IMR-90 (cell line): ENCODE measurements at regions not wholly inside any gene's neighbourhood (a gene's known extent, or its start where the extent isn't known, plus 50 kb on each side); places are given as distances from the start of the nearest gene placed in this dataset.

Experiments
- ATAC-seq: fragments of 200-7000 bp; cut with Tn5 transposase; 2 replicates; pipeline ENCODE4 v1.9.1; 2020; ENCODE audit warnings: low read depth, mild to moderate bottlenecking, moderate library complexity
- BruUV-seq: library from RNA; stranded (reverse); fragments of 400-500 nt; replicated peaks from 2 replicates; lab custom pipeline; 2021; lab: Mats Ljungman, UMichigan
- CTCF ChIA-PET: fragments of 300-600 bp; formaldehyde crosslinking; extraction: SDS; loops from one replicate; lab custom pipeline; 2021; ENCODE audit warnings: antibody characterized with exemption; lab: Yijun Ruan, JAX
- POLR2A ChIA-PET: fragments of 300-600 bp; sonication (Branson Sonifier 250); formaldehyde crosslinking; loops from one replicate; lab custom pipeline; 2022; ENCODE audit warnings: antibody characterized with exemption; ENCODE audit not compliant: unreplicated experiment; lab: Charles Lee
- DNase-seq: peaks from one replicate; pipeline ENCODE4 v3.0.0; 2013
- H2AFZ ChIP-seq: replicated peaks from 2 replicates; pipeline ENCODE3; 2013; ENCODE audit warnings: low read length, mild to moderate bottlenecking; ENCODE audit not compliant: poor library complexity
- H2AK5ac ChIP-seq: 2 replicates; pipeline ENCODE4 v1.6.1; 2013; ENCODE audit warnings: low read depth, low read length, inconsistent platforms
- H2AK9ac ChIP-seq: replicated peaks from 2 replicates; pipeline ENCODE3; 2013; ENCODE audit warnings: mild to moderate bottlenecking, low read depth, low read length, moderate library complexity; ENCODE audit not compliant: poor library complexity
- H2BK120ac ChIP-seq: 2 replicates; pipeline ENCODE4 v1.6.1; 2013; ENCODE audit warnings: low read depth, low read length, inconsistent platforms
- H2BK15ac ChIP-seq: 3 replicates; pipeline ENCODE4 v1.6.1; 2013; ENCODE audit warnings: low read depth, low read length, inconsistent platforms
- H2BK20ac ChIP-seq: 2 replicates; pipeline ENCODE4 v1.6.1; 2013; ENCODE audit warnings: low read depth, mild to moderate bottlenecking, inconsistent platforms, low read length, moderate library complexity
- H2BK5ac ChIP-seq: 2 replicates; pipeline ENCODE4 v1.6.1; 2013; ENCODE audit warnings: mild to moderate bottlenecking, low read depth, low read length, inconsistent platforms; ENCODE audit not compliant: poor library complexity, severe bottlenecking
- H3K14ac ChIP-seq: replicated peaks from 2 replicates; pipeline ENCODE4 v1.6.1; 2013; ENCODE audit warnings: low read depth, low read length, inconsistent platforms
- H3K18ac ChIP-seq: 2 replicates; pipeline ENCODE4 v1.6.1; 2013; ENCODE audit warnings: low read depth, low read length, control low read depth
- H3K23ac ChIP-seq: 2 replicates; pipeline ENCODE4 v1.6.1; 2013; ENCODE audit warnings: low read depth, low read length, inconsistent platforms
- H3K27ac ChIP-seq: 2 replicates; pipeline ENCODE4 v1.5.1; 2013; ENCODE audit warnings: mild to moderate bottlenecking, control low read depth, low read length; ENCODE audit not compliant: insufficient read depth
- H3K27me3 ChIP-seq: 2 replicates; pipeline ENCODE4 v1.6.1; 2013; ENCODE audit warnings: low read length; ENCODE audit not compliant: control insufficient read depth, insufficient read depth
- H3K36me3 ChIP-seq: 2 replicates; pipeline ENCODE4 v1.6.1; 2013; ENCODE audit warnings: low read length, mixed read lengths; ENCODE audit not compliant: control insufficient read depth, insufficient read depth
- H3K4ac ChIP-seq: 2 replicates; pipeline ENCODE4 v1.6.1; 2013; ENCODE audit warnings: low read depth, low read length, inconsistent platforms
- H3K4me1 ChIP-seq: 2 replicates; pipeline ENCODE4 v1.6.1; 2013; ENCODE audit warnings: low read length, mixed read lengths; ENCODE audit not compliant: control insufficient read depth, insufficient read depth
- H3K4me2 ChIP-seq: 2 replicates; pipeline ENCODE4 v1.6.1; 2013; ENCODE audit warnings: low read depth, mild to moderate bottlenecking, control low read depth, low read length, moderate library complexity
- H3K4me3 ChIP-seq: 2 replicates; pipeline ENCODE4 v1.5.1; 2013; ENCODE audit warnings: low read depth, mild to moderate bottlenecking, control low read depth, low read length, moderate library complexity; ENCODE audit not compliant: insufficient read depth
- H3K56ac ChIP-seq: 2 replicates; pipeline ENCODE4 v1.6.1; 2013; ENCODE audit warnings: low read length, inconsistent platforms; ENCODE audit not compliant: insufficient read depth; ENCODE audit errors: extremely low read depth
- H3K79me1 ChIP-seq, 2 experiments: 2 replicates each; pipeline ENCODE4 v1.6.1; 2013; ENCODE audit warnings: low read length in 2 of 2, inconsistent platforms in 1 of 2, low read depth in 1 of 2
- H3K9ac ChIP-seq: 2 replicates; pipeline ENCODE4 v1.6.1; 2013; ENCODE audit warnings: low read depth, low read length, control low read depth
- H3K9me1 ChIP-seq: 2 replicates; pipeline ENCODE4 v1.6.1; 2013; ENCODE audit warnings: low read length, inconsistent platforms; ENCODE audit not compliant: insufficient read depth
- H3K9me3 ChIP-seq: 2 replicates; pipeline ENCODE4 v1.6.1; 2013; ENCODE audit warnings: low read length; ENCODE audit not compliant: control insufficient read depth, insufficient read depth
- H4K20me1 ChIP-seq: 2 replicates; pipeline ENCODE4 v1.6.1; 2013; ENCODE audit warnings: low read length, inconsistent platforms; ENCODE audit not compliant: insufficient read depth
- H4K5ac ChIP-seq: 2 replicates; pipeline ENCODE4 v1.6.1; 2013; ENCODE audit warnings: mild to moderate bottlenecking, low read depth, low read length, control low read depth
- H4K8ac ChIP-seq, 2 experiments: 2 replicates each; pipeline ENCODE4 v1.6.1; 2013; ENCODE audit warnings: low read depth in 2 of 2, low read length in 2 of 2, control low read depth in 1 of 2, inconsistent platforms in 1 of 2
- H4K91ac ChIP-seq: 2 replicates; pipeline ENCODE4 v1.6.1; 2013; ENCODE audit warnings: low read depth, low read length, inconsistent platforms; ENCODE audit not compliant: insufficient read depth
- MAFK ChIP-seq: IDR thresholded peaks from 2 replicates; pipeline ENCODE4 v1.6.1; 2012; ENCODE audit warnings: low read depth, low read length, improper control_type of control experiment
- RAD21 ChIP-seq: IDR thresholded peaks from 2 replicates; pipeline ENCODE4 v1.6.1; 2012; ENCODE audit warnings: low read length, improper control_type of control experiment
- RCOR1 ChIP-seq: IDR thresholded peaks from 2 replicates; pipeline ENCODE4 v1.6.1; 2012; ENCODE audit warnings: mild to moderate bottlenecking, low read length, improper control_type of control experiment; ENCODE audit not compliant: insufficient replicate concordance
- WGBS, 2 experiments: methylation state at CpG; one replicate each; pipeline versions ENCODE4 v1.1.5 to v1.1.7; 2013; ENCODE audit warnings: missing lambda C conversion rate in 2 of 2; ENCODE audit not compliant: insufficient read length in 1 of 2; ENCODE audit errors: extremely low coverage in 2 of 2; 5-methylcytosine and 5-hydroxymethylcytosine counted together
- dilution Hi-C: fragments of 300-500 bp; cut with HindIII; formaldehyde crosslinking; loops from one replicate; pipeline ENCODE4 v1.14.3; 2018; ENCODE audit warnings: low sequenced_read_pairs; ENCODE audit not compliant: unreplicated experiment
- in situ Hi-C: fragments of 300-500 bp; cut with MboI; formaldehyde crosslinking; loops from 3 replicates; pipeline ENCODE4 v1.14.3; 2019; ENCODE audit warnings: low sequenced_read_pairs, inconsistent platforms, mixed read lengths
- intact Hi-C: fragments of 100-400 bp; cut with micrococcal nuclease; formaldehyde crosslinking; loops from 2 replicates; pipeline ENCODE4 v1.10.0; 2022

- TF ChIP-seq RCOR1, result no peak
These were observed 553.7 kb downstream of the COL12A1 start (continued) for GRCh38 chr6:74651948-74652842.

GRCh38 chr6:74650668-74651067 lies 555.2 kb downstream of the COL12A1 start:
- H4K20me1 ChIP-seq, result no peaks in the 10 kb centered on the region
- H3K9me3 ChIP-seq, result no peaks in the 10 kb centered on the region
- H3K27ac ChIP-seq, result no peak overlapping the region
- no peak overlapping the region for H2BK120ac ChIP-seq
- no peak overlapping the region for H3K56ac ChIP-seq
- H3K27me3 ChIP-seq, result no peaks in the 10 kb centered on the region
- dilution Hi-C loops (no loop called here), intact Hi-C loops (no loop called here), in situ Hi-C loops (no loop called here)
- no peak overlapping the region for H2AFZ ChIP-seq
- no peaks in the 10 kb centered on the region for H3K4me1 ChIP-seq
- no peak overlapping the region for H3K14ac ChIP-seq
- no peaks in the 10 kb centered on the region for H3K9me1 ChIP-seq
- TF ChIP-seq MAFK (peak; percentile 84), RAD21 (no peak)
- CTCF ChIA-PET, result no interaction called here
- no peak overlapping the region for H2AK5ac ChIP-seq
- no TSS peak for BruUV-seq
- H3K9ac ChIP-seq, result no peak overlapping the region
- no peak overlapping the region for H2BK5ac ChIP-seq
- H3K36me3 ChIP-seq, result no peaks in the 10 kb centered on the region
- H3K4me2 ChIP-seq, result no peak overlapping the region
- H2BK20ac ChIP-seq, result no peak overlapping the region
- no peak for ATAC-seq
- H3K18ac ChIP-seq, result no peak overlapping the region
- H3K4ac ChIP-seq, result no peak overlapping the region
- no peak overlapping the region for H4K5ac ChIP-seq
- H3K23ac ChIP-seq, result no peak overlapping the region
- DNase-seq, result no peak
- no peak overlapping the region for H3K4me3 ChIP-seq
- no peak overlapping the region for H2AK9ac ChIP-seq
- H3K79me1 ChIP-seq, result no peaks in the 10 kb centered on the region
- no CpG with 5 or more reads among the region's 3 CpGs for WGBS, 2 experiments
- H2BK15ac ChIP-seq, result no peak overlapping the region
- POLR2A ChIA-PET, result no interaction called here
- no peak overlapping the region for H4K91ac ChIP-seq
- no peak overlapping the region for H4K8ac ChIP-seq
